Activated naive CD8-positive, alpha-beta T cell treated with anti-CD3 and anti-CD28 coated beads, Interleukin-2, amount 10 ng/mL, durations not matched to agents 7 days and 5 days (primary cell): ENCODE measurements at regions not wholly inside any gene's neighbourhood (a gene's known extent, or its start where the extent isn't known, plus 50 kb on each side); places are given as distances from the start of the nearest gene placed in this dataset.

Source experiments
- ATAC-seq: fragments of 150-1000 bp; cut with Tn5 transposase; one replicate; pipeline ENCODE4 v1.10.0; 2021; ENCODE audit warnings: low read depth, moderate library complexity
- POLR2A ChIA-PET: fragments of 350-600 bp; sonication (Branson Sonifier 250); formaldehyde crosslinking; loops from one replicate; lab custom pipeline; 2021; ENCODE audit warnings: antibody characterized with exemption; lab: Charles Lee
- DNase-seq: peaks from one replicate; pipeline ENCODE4 v3.0.0; 2021
- H3K27ac Mint-ChIP-seq: one replicate; pipeline ENCODE4 v1.8.0; 2022; ENCODE audit warnings: mild to moderate bottlenecking, mixed read lengths
- H3K27me3 Mint-ChIP-seq: one replicate; pipeline ENCODE4 v1.8.0; 2022; ENCODE audit warnings: mild to moderate bottlenecking, moderate library complexity, mixed read lengths
- H3K36me3 Mint-ChIP-seq: one replicate; pipeline ENCODE4 v1.8.0; 2021; ENCODE audit warnings: mild to moderate bottlenecking, mixed read lengths
- H3K4me1 Mint-ChIP-seq: one replicate; pipeline ENCODE4 v1.8.0; 2021; ENCODE audit warnings: mixed read lengths
- H3K4me3 Mint-ChIP-seq: one replicate; pipeline ENCODE4 v1.8.0; 2022; ENCODE audit warnings: mild to moderate bottlenecking, moderate library complexity, mixed read lengths
- H3K9me3 Mint-ChIP-seq: one replicate; pipeline ENCODE4 v1.8.0; 2021; ENCODE audit warnings: mixed read lengths

DNA sequence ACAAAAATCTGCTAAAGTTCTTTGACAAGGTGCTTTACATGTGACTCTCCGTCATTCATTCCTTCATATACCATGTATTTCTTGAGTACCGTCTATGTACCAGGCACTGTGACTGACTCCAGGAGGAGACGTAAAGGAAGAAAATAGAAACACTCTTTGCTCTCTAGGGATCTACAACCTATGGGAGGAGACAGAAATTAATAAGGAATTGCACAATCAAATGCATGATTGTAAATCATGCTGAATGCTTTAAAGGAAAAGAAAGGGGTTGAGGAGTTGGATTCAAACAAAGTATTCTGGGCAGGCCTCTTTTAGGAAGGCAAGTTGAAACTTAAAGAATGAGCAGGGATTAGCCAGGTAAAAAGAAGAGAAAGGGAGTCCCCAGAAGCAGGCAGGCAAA, 239.1 kb upstream of the FGGY start:
- no peaks in the 10 kb centered on the region for H3K9me3 Mint-ChIP-seq
- H3K27ac Mint-ChIP-seq = no peak overlapping the region
- H3K4me3 Mint-ChIP-seq = no peak overlapping the region
- no peaks in the 10 kb centered on the region for H3K27me3 Mint-ChIP-seq
- peaks cover 2% of the 10 kb centered on the region for H3K36me3 Mint-ChIP-seq
- POLR2A ChIA-PET = no interaction called here
- H3K4me1 Mint-ChIP-seq = peaks cover 8% of the 10 kb centered on the region
- ATAC-seq (no peak), DNase-seq (no peak)

DNA sequence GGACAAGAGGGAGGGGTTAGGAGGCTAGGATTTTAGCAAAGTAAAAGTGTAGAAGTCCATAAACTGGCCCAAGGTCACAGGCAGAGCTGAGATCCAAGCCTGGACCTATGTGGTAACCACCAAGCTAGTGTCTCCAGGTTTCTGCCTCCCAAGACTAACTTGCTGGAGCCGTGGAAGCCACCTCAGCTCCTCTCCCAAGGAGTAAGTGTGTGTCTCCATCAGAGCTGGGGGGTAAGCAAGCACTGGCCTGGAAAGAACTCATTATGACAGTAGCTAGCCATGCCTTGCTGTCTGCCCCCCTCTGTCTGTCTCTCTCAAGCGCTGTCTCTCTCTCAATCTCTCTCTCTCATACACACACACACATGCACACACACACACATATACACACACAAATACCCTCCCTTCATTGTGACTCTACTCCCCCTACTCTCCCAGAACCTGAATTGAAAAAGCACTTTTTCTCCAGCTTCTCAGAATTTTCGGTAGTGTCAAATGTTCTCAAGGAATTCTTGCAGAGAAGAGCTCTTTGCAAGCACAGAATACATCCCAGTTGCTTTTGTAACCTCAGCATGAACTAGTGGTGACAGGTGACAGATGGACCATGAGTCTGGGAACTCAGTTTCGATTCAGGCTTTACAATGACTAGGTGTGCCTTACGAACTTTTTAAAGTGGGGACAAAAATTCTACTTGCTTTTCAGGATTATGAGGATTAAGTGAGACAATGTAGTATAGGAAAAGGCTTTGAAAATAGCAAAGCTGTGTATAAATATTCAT, 238.0 kb upstream of the FGGY start:
- Mint-ChIP-seq H3K4me3 (no peak overlapping the region), H3K36me3 (peaks cover 2% of the 10 kb centered on the region), H3K27ac (no peak overlapping the region), H3K27me3 (no peaks in the 10 kb centered on the region), H3K4me1 (peaks cover 19% of the 10 kb centered on the region), H3K9me3 (no peaks in the 10 kb centered on the region)
- POLR2A ChIA-PET = no interaction called here
- ATAC-seq (no peak), DNase-seq (no peak)

GRCh38 chr1:59061876-59062275, 235.0 kb upstream of the FGGY start:
- H3K9me3 Mint-ChIP-seq = no peaks in the 10 kb centered on the region
- H3K27ac Mint-ChIP-seq = no peak overlapping the region
- DNase-seq (no peak), ATAC-seq (no peak)
- no peak overlapping the region for H3K4me3 Mint-ChIP-seq
- POLR2A ChIA-PET = interaction anchor here (0.6 to 0.9 kb wide), 2 partner anchors 15 to 84 kb away, joined by 6 read pairs; no protein-coding TSS in a partner anchor
- peaks cover 2% of the 10 kb centered on the region for H3K36me3 Mint-ChIP-seq
- H3K4me1 Mint-ChIP-seq = peaks cover 23% of the 10 kb centered on the region
- no peaks in the 10 kb centered on the region for H3K27me3 Mint-ChIP-seq

- Mint-ChIP-seq H3K27me3 (no peaks in the 10 kb centered on the region), H3K4me1 (peaks cover 23% of the 10 kb centered on the region), H3K36me3 (peaks cover 2% of the 10 kb centered on the region), H3K4me3 (no peak overlapping the region), H3K27ac (no peak overlapping the region), H3K9me3 (no peaks in the 10 kb centered on the region)
- no peak for DNase-seq
- no peak for ATAC-seq
- POLR2A ChIA-PET = interaction anchor here (0.6 to 0.9 kb wide), 2 partner anchors 9 to 279 kb away, joined by 3 to 6 read pairs; partner anchors contain the start of gene JUN
Observed at GRCh38 chr1:59062743-59063142, 234.2 kb upstream of the FGGY start.

DNA sequence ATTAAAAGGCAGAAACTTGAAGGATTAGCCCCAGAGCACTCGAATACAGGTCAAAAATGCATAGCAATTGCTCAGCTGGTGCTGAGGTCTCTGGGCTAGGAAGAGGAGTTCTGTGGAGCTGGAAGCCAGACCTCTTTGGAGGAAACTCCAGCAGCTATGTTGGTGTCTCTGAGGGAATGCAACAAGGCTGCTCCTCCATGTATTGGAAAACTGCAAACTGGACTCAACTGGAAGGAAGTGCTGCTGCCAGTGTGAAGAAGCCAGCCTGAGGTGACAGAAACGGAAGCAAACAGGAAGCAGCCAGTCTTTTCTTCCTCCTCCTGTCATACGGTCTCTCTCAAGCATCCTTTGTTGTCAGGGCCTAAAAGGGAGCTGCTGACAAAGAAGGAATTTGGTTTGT, 233.4 kb upstream of the FGGY start:
- Mint-ChIP-seq H3K36me3 (peaks cover 2% of the 10 kb centered on the region), H3K4me1 (peaks cover 23% of the 10 kb centered on the region), H3K4me3 (peak overlapping the region; percentile 50), H3K27me3 (no peaks in the 10 kb centered on the region), H3K9me3 (no peaks in the 10 kb centered on the region), H3K27ac (peak overlapping the region; percentile 85)
- DNase-seq (no peak), ATAC-seq (peak; percentile 85)
- POLR2A ChIA-PET = interaction anchor here (0.6 to 1.0 kb wide), 3 partner anchors 9 to 280 kb away, joined by 3 to 5 read pairs (median 3); partner anchors contain the start of gene JUN

DNA sequence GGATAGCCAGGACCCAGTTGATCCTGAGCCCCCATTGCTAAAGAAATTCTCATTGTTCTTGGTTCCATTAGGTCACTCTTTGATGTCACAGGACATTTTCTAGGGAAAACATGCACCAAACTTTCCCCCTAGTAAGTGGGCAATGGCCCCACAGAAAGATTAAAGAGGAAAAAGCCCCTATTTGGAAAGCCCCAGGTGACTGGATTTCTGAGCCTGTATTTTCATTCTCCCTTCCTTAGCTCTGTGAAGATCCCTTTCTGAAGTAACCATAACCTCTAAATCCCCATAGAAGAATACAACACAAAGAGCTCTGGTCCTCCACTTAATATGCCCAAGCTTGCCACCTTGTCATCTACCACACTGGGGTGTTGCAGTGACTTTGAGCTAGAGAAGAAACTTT, 232.3 kb upstream of the FGGY start:
- Mint-ChIP-seq H3K4me3 (no peak overlapping the region), H3K27ac (peak overlapping the region; percentile 11)

GRCh38 chr1:59066236-59066635, 230.7 kb upstream of the FGGY start:
- DNase-seq (no peak), ATAC-seq (no peak)
- no peak overlapping the region for H3K4me3 Mint-ChIP-seq
- peaks cover 27% of the 10 kb centered on the region for H3K4me1 Mint-ChIP-seq
- no peaks in the 10 kb centered on the region for H3K27me3 Mint-ChIP-seq
- no peak overlapping the region for H3K27ac Mint-ChIP-seq
- no peaks in the 10 kb centered on the region for H3K36me3 Mint-ChIP-seq
- POLR2A ChIA-PET = no interaction called here
- H3K9me3 Mint-ChIP-seq = no peaks in the 10 kb centered on the region

More for the DNA sequence above, 232.3 kb upstream of the FGGY start:
- ATAC-seq = no peak
- Mint-ChIP-seq H3K9me3 (no peaks in the 10 kb centered on the region), H3K4me1 (peaks cover 23% of the 10 kb centered on the region), H3K36me3 (peaks cover 2% of the 10 kb centered on the region), H3K27me3 (no peaks in the 10 kb centered on the region)
- POLR2A ChIA-PET = interaction anchor here (1.5 kb wide), 1 partner anchor 17 kb away, joined by 4 read pairs; no protein-coding TSS in a partner anchor
- DNase-seq = no peak

DNA sequence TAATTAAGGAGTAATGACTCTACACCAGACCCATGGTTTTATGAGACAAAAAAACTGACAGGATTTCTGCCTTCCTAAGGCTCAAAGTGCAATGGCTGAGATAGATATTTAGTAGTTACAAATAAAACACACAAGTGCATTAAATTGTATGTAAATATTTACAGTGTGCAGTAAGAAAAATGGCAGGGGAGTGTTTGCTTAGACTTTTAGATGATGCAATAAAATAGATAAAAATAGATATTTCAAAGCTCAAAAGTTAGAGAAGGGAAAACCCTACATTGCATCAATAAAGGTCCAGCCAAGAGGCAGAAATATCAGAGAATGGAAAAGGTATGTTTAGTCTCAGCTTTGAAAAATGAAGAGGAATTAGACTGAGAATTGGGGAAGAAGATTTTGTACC, 226.3 kb upstream of the FGGY start:
- POLR2A ChIA-PET = interaction anchor here (1.1 to 1.7 kb wide), 2 partner anchors 226 to 287 kb away, joined by 3 to 5 read pairs; partner anchors contain the start of genes FGGY and JUN

GRCh38 chr1:59071289-59071688, 225.6 kb upstream of the FGGY start:
- POLR2A ChIA-PET = interaction anchor here (1.1 to 1.7 kb wide), 4 partner anchors 8 to 289 kb away, joined by 3 to 5 read pairs (median 4); partner anchors contain the start of genes FGGY and JUN
- ATAC-seq = peak; percentile 76
- Mint-ChIP-seq H3K4me1 (peaks cover 20% of the 10 kb centered on the region), H3K9me3 (peaks cover 5% of the 10 kb centered on the region), H3K27me3 (no peaks in the 10 kb centered on the region), H3K27ac (peak overlapping the region; percentile 79), H3K36me3 (peaks cover 3% of the 10 kb centered on the region), H3K4me3 (peak overlapping the region; percentile 64)
- DNase-seq = no peak

More for the DNA sequence above, 226.3 kb upstream of the FGGY start:
- Mint-ChIP-seq H3K27ac (peak overlapping the region; percentile 79), H3K4me3 (no peak overlapping the region), H3K27me3 (no peaks in the 10 kb centered on the region), H3K9me3 (peaks cover 5% of the 10 kb centered on the region), H3K36me3 (peaks cover 3% of the 10 kb centered on the region), H3K4me1 (peaks cover 20% of the 10 kb centered on the region)
- DNase-seq = no peak
- no peak for ATAC-seq

GRCh38 chr1:59071876-59072582, 224.9 kb upstream of the FGGY start:
- Mint-ChIP-seq H3K36me3 (peaks cover 3% of the 10 kb centered on the region), H3K9me3 (peaks cover 5% of the 10 kb centered on the region), H3K4me1 (peaks cover 20% of the 10 kb centered on the region), H3K4me3 (peak overlapping the region; percentile 64), H3K27ac (peak overlapping the region; percentile 85), H3K27me3 (no peaks in the 10 kb centered on the region)
- DNase-seq (no peak), ATAC-seq (no peak)
- POLR2A ChIA-PET = interaction anchor here (0.6 to 1.7 kb wide), 5 partner anchors 9 to 670 kb away, joined by 3 to 5 read pairs (median 3); partner anchors contain the start of gene FGGY

DNA sequence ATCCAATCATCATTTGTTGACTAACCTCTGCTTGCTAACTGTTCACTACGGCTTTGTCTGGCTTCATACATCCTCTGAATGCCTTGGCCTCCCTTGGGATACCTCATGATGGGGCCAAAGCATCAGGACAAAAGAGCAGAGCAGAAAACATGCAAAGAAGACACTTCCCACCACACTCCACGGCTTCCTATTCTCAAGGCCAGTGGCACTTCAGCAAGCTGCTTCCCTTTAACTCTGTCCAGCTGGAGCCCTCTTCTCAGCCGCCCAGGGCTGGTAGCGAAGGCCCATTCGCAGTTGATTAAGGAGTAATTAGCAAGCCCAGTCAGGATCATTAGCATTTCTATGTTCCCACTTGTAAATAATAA, 224.3 kb upstream of the FGGY start:
- POLR2A ChIA-PET = interaction anchor here (0.8 to 1.6 kb wide), 3 partner anchors 9 to 291 kb away, joined by 3 to 5 read pairs (median 3); partner anchors contain the start of gene JUN
- Mint-ChIP-seq H3K36me3 (peaks cover 3% of the 10 kb centered on the region), H3K27ac (peak overlapping the region; percentile 85), H3K4me1 (peaks cover 20% of the 10 kb centered on the region), H3K27me3 (no peaks in the 10 kb centered on the region), H3K9me3 (peaks cover 5% of the 10 kb centered on the region), H3K4me3 (peak overlapping the region; percentile 47)
- DNase-seq (no peak), ATAC-seq (no peak)

GRCh38 chr1:59074598-59074997, 222.3 kb upstream of the FGGY start:
- Mint-ChIP-seq H3K4me3 (no peak overlapping the region), H3K9me3 (peaks cover 5% of the 10 kb centered on the region), H3K4me1 (peaks cover 20% of the 10 kb centered on the region), H3K27ac (no peak overlapping the region), H3K27me3 (no peaks in the 10 kb centered on the region), H3K36me3 (peaks cover 3% of the 10 kb centered on the region)
- no peak for ATAC-seq
- DNase-seq = no peak
- POLR2A ChIA-PET = no interaction called here

DNA sequence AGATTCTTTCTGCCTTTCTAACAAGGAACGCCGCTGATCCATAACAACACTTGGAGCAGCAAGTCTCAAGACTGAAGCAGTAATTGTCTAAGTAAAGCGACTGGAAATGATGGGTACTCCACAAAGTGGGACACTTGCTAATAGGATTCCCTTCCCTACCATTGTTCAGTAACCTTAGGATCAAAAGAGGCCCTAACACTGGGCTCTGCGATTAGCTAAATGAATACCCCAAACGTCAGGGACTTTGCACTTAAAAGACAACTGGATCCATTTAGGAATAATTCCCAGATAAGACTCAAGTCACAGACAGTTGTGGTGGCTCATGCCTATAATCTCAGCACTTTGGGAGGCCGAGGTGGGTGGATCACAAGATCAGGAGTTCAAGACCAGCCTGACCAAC, 221.9 kb upstream of the FGGY start:
- POLR2A ChIA-PET = no interaction called here
- Mint-ChIP-seq H3K4me1 (peaks cover 20% of the 10 kb centered on the region), H3K9me3 (peaks cover 5% of the 10 kb centered on the region), H3K27ac (no peak overlapping the region), H3K36me3 (peaks cover 3% of the 10 kb centered on the region), H3K4me3 (no peak overlapping the region), H3K27me3 (no peaks in the 10 kb centered on the region)
- DNase-seq (no peak), ATAC-seq (no peak)
